Erythroblast (primary cell): ENCODE measurements at regions not wholly inside any gene's neighbourhood (a gene's known extent, or its start where the extent isn't known, plus 50 kb on each side); places are given as distances from the start of the nearest gene placed in this dataset.
"Not testable (repeated sequence)": the region's sequence is repeated elsewhere in the genome, so short reads cannot be mapped to it uniquely, and the experiment has no call there.

ENCODE experiments used
- DNase-seq, 2 experiments: peaks; one replicate each; lab custom pipeline; 2025; lab: John Stamatoyannopoulos, UW
- GATA1 ChIP-seq: IDR thresholded peaks from 2 replicates; pipeline ENCODE4 v1.6.1; 2011; ENCODE audit warnings: low read depth, mild to moderate bottlenecking, control low read depth, low read length, moderate library complexity
- POLR2A ChIP-seq: IDR thresholded peaks from 2 replicates; pipeline ENCODE4 v1.6.1; 2011; ENCODE audit warnings: mild to moderate bottlenecking, low read length

DNA sequence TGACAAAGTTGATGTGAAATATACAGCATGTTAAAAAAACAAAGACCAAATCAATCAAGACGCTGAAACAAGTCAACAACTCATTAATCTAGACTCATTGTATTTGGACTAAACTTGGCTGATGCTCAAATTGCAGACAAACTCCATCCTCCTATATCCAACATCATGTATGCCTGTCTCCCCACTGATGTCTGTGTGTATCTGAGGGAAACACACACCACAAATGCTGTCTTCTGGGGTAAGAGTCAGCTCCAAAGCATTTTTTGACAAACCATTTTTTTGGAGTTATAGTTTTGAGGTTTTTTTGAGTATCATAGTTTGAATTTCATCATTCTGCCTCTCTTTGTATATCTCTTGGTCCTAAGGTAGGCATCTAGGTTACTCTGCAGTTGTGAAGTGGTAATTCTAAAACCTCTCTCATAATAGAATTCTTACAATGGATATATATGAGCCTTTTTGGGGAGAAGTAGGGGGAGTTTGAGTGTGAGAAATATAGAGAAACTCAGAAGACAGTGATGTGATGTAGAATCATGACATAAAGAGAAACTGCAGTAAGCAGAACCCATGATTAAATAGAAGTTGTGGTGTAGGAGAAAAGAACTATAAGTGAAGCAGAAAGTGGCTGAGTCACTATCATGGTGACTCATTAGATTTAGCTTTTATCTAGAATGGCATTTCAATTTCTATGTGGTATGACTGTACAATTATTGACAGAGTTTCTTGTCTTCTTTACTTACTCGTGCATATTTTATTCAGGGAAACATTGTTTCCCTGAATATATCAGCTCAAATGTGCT is 1531.1 kb upstream of the LRRTM3 start:
- TF ChIP-seq POLR2A (no peak), GATA1 (no peak)
- peak; percentile 12 to 23 for DNase-seq

DNA sequence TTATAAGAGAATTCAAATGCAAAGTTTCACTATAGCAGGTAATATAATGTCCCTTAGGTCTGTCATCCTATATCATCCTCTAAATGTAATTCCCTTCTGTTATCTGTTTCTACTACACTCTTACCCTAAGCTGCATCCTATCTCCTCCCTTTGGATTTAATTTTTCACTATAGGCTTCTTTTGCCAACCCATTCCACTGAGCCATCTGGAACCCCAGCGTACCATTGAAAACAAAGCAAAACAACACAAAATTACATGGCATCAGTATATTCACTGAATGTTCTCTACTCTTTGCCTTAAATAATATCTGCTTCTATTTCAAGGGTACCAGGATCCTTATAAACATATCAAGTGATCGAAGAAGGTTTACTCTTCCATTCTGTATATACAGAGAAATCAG is 1530.2 kb upstream of the LRRTM3 start:
- DNase-seq = no peak
- TF ChIP-seq POLR2A = no peak
- TF ChIP-seq GATA1 = no peak

DNA sequence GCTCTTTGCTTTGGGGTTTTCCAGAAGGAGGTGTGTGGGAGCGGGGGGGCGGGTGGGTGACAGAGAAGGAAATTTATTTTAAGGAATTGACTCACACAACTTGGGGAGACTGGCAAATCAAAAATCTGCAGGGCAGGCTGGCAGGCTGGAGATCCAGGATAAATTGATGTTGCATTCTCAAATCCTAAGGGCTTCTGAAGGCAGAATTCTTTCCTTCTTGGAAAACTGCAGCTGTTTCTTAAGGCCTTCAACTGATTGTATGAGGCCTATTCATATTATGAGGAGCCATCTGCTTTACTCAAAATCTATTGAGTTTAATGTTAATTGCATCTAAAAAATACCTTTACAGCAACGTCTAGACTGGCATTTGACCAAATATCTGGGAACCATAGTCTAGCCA is 1528.8 kb upstream of the LRRTM3 start:
- no peak for TF ChIP-seq POLR2A
- no peak for DNase-seq

- no peak for TF ChIP-seq GATA1
- TF ChIP-seq POLR2A = no peak
- no peak for DNase-seq
Measured at GRCh38 chr10:65408401-65408800, 1517.4 kb upstream of the LRRTM3 start.

DNA sequence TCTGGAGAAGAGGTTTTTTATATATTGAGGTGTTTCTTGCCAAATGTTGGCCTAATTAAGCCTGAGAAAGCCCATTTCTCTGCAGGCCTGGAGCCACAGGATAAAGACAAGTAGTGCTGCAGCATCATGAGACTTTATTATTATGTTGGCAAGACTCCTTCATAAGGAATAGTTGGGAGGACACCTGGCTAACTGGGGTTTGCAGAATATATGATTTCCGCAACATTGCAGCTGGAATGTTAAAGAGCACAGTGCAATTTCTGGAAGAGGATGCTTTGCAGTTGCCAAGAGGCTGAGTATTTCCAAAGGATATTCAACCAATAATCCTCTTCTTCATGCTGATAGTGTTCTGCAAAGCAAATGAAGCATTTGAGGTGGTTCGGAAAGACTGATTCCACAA is 1512.8 kb upstream of the LRRTM3 start:
- no peak for TF ChIP-seq GATA1
- TF ChIP-seq POLR2A = no peak
- DNase-seq = no peak

GRCh38 chr10:65415318-65415717 is 1510.5 kb upstream of the LRRTM3 start:
- no peak for DNase-seq
- no peak for TF ChIP-seq GATA1
- no peak for TF ChIP-seq POLR2A

GRCh38 chr10:65416094-65416493 is 1509.7 kb upstream of the LRRTM3 start:
- no peak for DNase-seq
- no peak for TF ChIP-seq POLR2A
- TF ChIP-seq GATA1 = no peak

DNA sequence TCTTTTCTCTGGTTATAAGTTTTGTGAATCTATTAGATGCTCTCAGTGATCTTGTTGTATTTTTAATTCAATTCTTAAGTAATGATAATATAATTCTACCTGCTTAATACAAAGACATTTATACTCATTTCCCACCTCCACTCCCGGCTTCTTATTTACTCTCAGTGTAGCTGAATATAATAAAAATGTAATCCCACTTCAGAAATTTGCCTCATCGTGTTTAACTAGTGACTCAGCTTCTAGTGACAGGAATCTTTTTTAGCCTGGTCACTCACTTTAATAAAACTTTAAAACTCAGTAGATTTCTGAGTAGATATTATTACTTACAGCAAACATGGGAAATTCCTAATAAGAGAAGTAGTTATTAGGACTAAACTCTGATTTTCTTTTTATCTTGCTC is 1506.2 kb upstream of the LRRTM3 start:
- no peak for DNase-seq
- no peak for TF ChIP-seq GATA1
- no peak for TF ChIP-seq POLR2A

DNA sequence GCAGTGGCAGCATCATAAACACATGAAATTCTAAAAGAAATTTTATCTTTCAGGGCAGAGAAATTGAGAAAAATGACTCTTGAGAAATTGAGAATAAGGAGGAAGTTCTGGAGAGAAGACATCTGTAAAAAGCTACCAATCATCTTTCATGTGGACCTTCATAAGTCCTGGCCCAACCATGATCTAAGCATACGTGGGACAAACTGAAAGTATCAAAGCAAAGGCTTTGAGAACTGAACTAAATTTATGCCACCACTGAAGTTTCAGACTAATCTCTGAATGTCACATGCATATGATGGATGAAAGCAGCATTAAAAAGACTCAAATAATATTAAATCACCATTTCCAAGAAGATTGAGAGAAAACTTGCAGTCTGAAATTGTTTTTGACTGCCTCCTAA is 1502.8 kb upstream of the LRRTM3 start:
- DNase-seq = no peak

GRCh38 chr10:65429381-65429780 is 1496.5 kb upstream of the LRRTM3 start:
- DNase-seq = not testable (repeated sequence)

More for the DNA sequence above, 1502.8 kb upstream of the LRRTM3 start:
- TF ChIP-seq GATA1 (no peak), POLR2A (no peak)

DNA sequence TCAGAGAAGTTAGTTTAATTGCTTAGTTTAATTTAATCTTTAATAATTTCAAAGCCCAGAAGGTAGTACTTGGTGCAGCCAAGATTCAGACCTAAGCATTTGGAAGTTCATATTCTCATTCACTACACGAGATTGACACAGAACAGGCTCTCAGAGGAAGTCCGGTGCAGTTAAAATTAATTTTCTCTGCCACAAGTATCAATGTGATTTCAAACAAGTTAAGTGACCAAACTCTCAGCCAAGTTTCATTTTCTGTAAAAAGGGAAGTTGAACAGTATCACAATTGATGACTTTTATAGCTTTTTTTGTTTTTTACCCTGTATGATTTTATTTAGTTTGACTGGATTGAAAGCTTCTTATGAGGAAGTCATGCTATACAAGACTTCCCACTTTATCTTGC is 1494.9 kb upstream of the LRRTM3 start:
- no peak for TF ChIP-seq POLR2A
- TF ChIP-seq GATA1 = no peak
- no peak for DNase-seq

- no peak for DNase-seq
- no peak for TF ChIP-seq GATA1
- TF ChIP-seq POLR2A = no peak
Measured at GRCh38 chr10:65470986-65471385, 1454.8 kb upstream of the LRRTM3 start.

DNA sequence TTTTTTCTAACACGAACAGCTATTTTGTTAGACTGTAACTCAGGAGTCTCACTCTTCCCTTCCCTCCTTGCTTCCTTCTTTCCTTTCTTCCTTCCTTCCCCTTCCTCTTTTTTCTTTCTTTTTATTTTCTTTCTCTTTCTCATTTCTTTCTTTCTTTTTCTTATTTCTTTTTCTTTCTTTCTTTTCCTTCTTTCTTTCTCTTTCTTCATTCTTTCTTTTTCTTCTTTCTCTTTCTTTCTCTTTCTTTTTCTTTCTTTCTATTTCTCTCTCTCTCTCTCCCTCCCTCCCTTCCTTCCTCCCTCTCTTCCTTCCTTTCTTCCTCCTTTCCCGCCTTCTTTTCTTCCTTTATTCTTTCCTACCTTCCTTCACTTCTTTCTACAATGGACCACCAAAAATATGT is 1443.0 kb upstream of the LRRTM3 start:
- DNase-seq = no peak
- no peak for TF ChIP-seq GATA1
- TF ChIP-seq POLR2A = no peak

- TF ChIP-seq POLR2A (no peak), GATA1 (no peak)
- no peak for DNase-seq
Measured at GRCh38 chr10:65491799-65492198, 1434.0 kb upstream of the LRRTM3 start.

DNA sequence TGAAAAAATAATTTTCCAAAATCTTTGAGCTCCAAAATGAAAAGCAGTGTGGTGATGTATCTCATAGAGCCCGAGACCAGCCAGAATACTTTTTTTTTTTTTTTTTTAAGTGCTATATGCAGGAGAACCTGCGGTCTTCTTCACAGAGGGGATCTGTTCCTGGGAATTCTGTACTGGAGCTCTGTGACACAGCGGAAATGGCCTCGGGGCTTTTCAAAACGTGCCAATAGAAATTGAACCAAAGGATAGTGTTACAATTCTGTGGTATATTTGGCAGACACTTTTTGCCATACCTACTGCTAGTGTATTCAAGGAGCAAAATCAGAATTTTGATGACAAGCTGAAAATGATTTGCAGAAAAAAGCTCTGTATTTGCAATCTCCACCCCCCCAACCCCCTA is 1429.3 kb upstream of the LRRTM3 start:
- TF ChIP-seq POLR2A (no peak), GATA1 (no peak)
- no peak for DNase-seq
